ENCODE measurements at regions not wholly inside any gene's neighbourhood (a gene's known extent, or its start where the extent isn't known, plus 50 kb on each side); places are given as distances from the start of the nearest gene placed in this dataset.
A peak's percentile ranks its signal among the peaks of the same experiment; 100 is the strongest.

DNA sequence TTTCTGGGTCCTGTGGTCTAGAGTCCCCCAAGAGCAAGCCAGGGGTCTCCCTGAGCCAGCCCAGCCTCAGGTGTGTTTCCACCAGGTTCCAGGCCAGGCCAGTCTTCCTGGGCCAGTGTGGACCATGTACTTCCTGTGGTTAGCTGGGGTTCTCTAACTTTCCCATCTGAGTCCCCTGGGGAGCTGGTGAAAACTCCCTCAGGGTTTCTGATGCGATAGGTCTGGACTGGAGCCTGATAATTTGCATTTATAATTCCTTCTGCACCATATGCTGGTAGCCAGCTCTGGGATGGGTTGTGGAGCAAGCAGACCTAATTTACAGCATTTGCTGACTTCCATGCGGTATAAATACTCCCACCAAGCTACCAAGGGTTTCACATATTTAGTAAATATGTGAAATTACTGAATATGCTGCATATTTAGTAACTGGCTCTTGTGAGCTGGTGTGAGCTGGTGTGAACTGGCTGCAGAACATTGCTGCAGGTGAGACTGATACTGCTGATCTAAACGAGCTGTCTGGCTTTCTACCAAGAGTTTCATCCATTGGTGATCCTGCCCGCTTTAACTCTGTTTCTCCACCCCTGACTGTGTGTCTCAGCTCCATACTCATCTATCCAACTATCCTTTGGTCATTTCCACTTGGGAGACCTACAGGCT lies 62.6 kb downstream of the RIN2 start:
- Histone ChIP-seq H4K20me1 (ENCODE audit: insufficient read depth, low read length) (no peaks in the 10 kb centered on the region), H3K4me3 (ENCODE audit: insufficient read depth, low read depth, low read length) (no peak overlapping the region), H3K9me3 (ENCODE audit: insufficient read depth, low read depth, low read length) (no peaks in the 10 kb centered on the region), H3K79me2 (ENCODE audit: insufficient read depth, low read length) (no peaks in the 10 kb centered on the region), H3K36me3 (ENCODE audit: insufficient read depth, low read length) (no peaks in the 10 kb centered on the region), H3K4me1 (ENCODE audit: insufficient read depth, low read length) (peaks cover 17% of the 10 kb centered on the region), H3K4me2 (ENCODE audit: low read length) (no peak overlapping the region), H3K27ac (ENCODE audit: low read depth, low read length) (no peak overlapping the region), H3K9ac (ENCODE audit: low read length) (no peak overlapping the region), H3K27me3 (ENCODE audit: insufficient read depth, low read length) (no peaks in the 10 kb centered on the region), H2AFZ (ENCODE audit: low read depth, low read length) (no peak overlapping the region)
- no peak for FAIRE-seq
- DNase-seq (ENCODE audit: low read depth): no peak
- Mint-ChIP-seq H3K27ac (ENCODE audit: unreplicated experiment) (no peak overlapping the region), H3K36me3 (ENCODE audit: low read depth, unreplicated experiment) (peaks cover 28% of the 10 kb centered on the region), H3K9me3 (ENCODE audit: unreplicated experiment) (peaks cover 6% of the 10 kb centered on the region), H3K27me3 (ENCODE audit: low read depth, unreplicated experiment) (no peaks in the 10 kb centered on the region), H3K4me3 (ENCODE audit: unreplicated experiment) (no peak overlapping the region), H3K4me1 (ENCODE audit: low read depth, unreplicated experiment) (peaks cover 39% of the 10 kb centered on the region)
- TF ChIP-seq, protein P1, sequence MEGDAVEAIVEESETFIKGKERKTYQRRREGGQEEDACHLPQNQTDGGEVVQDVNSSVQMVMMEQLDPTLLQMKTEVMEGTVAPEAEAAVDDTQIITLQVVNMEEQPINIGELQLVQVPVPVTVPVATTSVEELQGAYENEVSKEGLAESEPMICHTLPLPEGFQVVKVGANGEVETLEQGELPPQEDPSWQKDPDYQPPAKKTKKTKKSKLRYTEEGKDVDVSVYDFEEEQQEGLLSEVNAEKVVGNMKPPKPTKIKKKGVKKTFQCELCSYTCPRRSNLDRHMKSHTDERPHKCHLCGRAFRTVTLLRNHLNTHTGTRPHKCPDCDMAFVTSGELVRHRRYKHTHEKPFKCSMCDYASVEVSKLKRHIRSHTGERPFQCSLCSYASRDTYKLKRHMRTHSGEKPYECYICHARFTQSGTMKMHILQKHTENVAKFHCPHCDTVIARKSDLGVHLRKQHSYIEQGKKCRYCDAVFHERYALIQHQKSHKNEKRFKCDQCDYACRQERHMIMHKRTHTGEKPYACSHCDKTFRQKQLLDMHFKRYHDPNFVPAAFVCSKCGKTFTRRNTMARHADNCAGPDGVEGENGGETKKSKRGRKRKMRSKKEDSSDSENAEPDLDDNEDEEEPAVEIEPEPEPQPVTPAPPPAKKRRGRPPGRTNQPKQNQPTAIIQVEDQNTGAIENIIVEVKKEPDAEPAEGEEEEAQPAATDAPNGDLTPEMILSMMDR (IDR thresholded peaks at IDR 0.05; ENCODE audit: insufficient read depth, low read depth, low read length): no peak
- no peak for TF ChIP-seq EZH2 (IDR thresholded peaks at IDR 0.05; ENCODE audit: insufficient read depth, low read length)

DNA sequence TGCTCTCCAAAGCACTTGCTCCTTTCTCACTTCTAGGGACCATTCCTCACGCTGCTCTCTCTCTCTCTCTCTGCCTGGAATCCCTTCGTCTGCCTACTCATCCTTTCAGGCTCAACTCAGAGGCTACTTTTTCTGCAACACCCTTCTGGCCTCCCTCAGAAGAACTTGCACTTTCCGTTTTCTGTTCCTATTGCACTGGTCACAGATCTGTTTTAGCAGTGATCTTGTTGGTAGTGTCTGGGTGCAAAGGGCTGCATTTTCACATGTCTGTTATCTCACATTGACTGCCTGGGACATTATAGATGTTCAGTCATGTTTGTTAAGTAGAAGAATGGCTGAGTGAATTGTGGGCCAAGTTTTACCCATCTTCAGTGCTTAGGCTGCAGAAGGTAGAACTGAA lies 63.5 kb downstream of the RIN2 start:
- Histone ChIP-seq H3K79me2 (ENCODE audit: insufficient read depth, low read length) (no peaks in the 10 kb centered on the region), H3K9ac (ENCODE audit: low read length) (no peak overlapping the region), H3K9me3 (ENCODE audit: insufficient read depth, low read depth, low read length) (no peaks in the 10 kb centered on the region), H3K27me3 (ENCODE audit: insufficient read depth, low read length) (no peaks in the 10 kb centered on the region), H3K4me3 (ENCODE audit: insufficient read depth, low read depth, low read length) (no peak overlapping the region), H3K4me1 (ENCODE audit: insufficient read depth, low read length) (peaks cover 9% of the 10 kb centered on the region), H3K4me2 (ENCODE audit: low read length) (no peak overlapping the region), H3K27ac (ENCODE audit: low read depth, low read length) (no peak overlapping the region), H2AFZ (ENCODE audit: low read depth, low read length) (no peak overlapping the region), H3K36me3 (ENCODE audit: insufficient read depth, low read length) (no peaks in the 10 kb centered on the region), H4K20me1 (ENCODE audit: insufficient read depth, low read length) (no peaks in the 10 kb centered on the region)
- Mint-ChIP-seq H3K27ac (ENCODE audit: unreplicated experiment) (peak overlapping the region; percentile 29), H3K27me3 (ENCODE audit: low read depth, unreplicated experiment) (no peaks in the 10 kb centered on the region), H3K9me3 (ENCODE audit: unreplicated experiment) (peaks cover 6% of the 10 kb centered on the region), H3K4me3 (ENCODE audit: unreplicated experiment) (no peak overlapping the region), H3K4me1 (ENCODE audit: low read depth, unreplicated experiment) (peaks cover 29% of the 10 kb centered on the region), H3K36me3 (ENCODE audit: low read depth, unreplicated experiment) (peaks cover 29% of the 10 kb centered on the region)
- TF ChIP-seq, protein P1 (IDR thresholded peaks at IDR 0.05; ENCODE audit: insufficient read depth, low read depth, low read length): no peak
- TF ChIP-seq EZH2 (IDR thresholded peaks at IDR 0.05; ENCODE audit: insufficient read depth, low read length): no peak
- DNase-seq (ENCODE audit: low read depth): no peak
- FAIRE-seq: no peak

DNA sequence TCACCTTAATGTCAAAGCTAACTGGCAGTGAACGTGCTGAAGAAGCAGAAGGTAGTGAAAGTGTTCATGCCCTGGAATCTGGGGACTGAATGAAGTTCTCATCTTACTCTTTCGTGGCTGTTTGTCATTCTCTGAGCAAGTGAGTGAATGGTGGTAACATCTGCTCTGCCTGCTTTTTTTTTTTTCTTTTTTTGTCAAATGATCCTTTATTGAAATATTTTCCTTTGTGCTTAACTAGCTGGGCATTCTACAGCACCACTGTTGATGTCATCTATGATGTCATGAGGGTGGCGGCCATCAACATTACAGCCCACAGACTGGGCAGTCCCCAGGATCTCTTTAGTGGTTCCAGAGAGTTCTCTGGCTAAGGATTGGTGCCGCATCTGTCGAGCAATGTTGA lies 65.2 kb downstream of the RIN2 start:
- H3K9me3 Mint-ChIP-seq (ENCODE audit: unreplicated experiment): peaks cover 6% of the 10 kb centered on the region
- no peaks in the 10 kb centered on the region for H4K20me1 ChIP-seq (ENCODE audit: insufficient read depth, low read length)
- H3K36me3 Mint-ChIP-seq (ENCODE audit: low read depth, unreplicated experiment): peaks cover 29% of the 10 kb centered on the region
- no peaks in the 10 kb centered on the region for H3K36me3 ChIP-seq (ENCODE audit: insufficient read depth, low read length)
- FAIRE-seq (no peak), DNase-seq (ENCODE audit: low read depth) (no peak)
- H3K79me2 ChIP-seq (ENCODE audit: insufficient read depth, low read length): no peaks in the 10 kb centered on the region
- no peak overlapping the region for H3K27ac ChIP-seq (ENCODE audit: low read depth, low read length)
- H3K4me2 ChIP-seq (ENCODE audit: low read length): no peak overlapping the region
- no peaks in the 10 kb centered on the region for H3K27me3 Mint-ChIP-seq (ENCODE audit: low read depth, unreplicated experiment)
- no peak overlapping the region for H3K4me3 ChIP-seq (ENCODE audit: insufficient read depth, low read depth, low read length)
- H3K4me1 ChIP-seq (ENCODE audit: insufficient read depth, low read length): peaks cover 10% of the 10 kb centered on the region
- no peak overlapping the region for H3K4me3 Mint-ChIP-seq (ENCODE audit: unreplicated experiment)
- H3K9ac ChIP-seq (ENCODE audit: low read length): no peak overlapping the region
- no peak for TF ChIP-seq EZH2 (IDR thresholded peaks at IDR 0.05; ENCODE audit: insufficient read depth, low read length)
- TF ChIP-seq, protein P1 (IDR thresholded peaks at IDR 0.05; ENCODE audit: insufficient read depth, low read depth, low read length): no peak
- no peaks in the 10 kb centered on the region for H3K9me3 ChIP-seq (ENCODE audit: insufficient read depth, low read depth, low read length)
- H2AFZ ChIP-seq (ENCODE audit: low read depth, low read length): no peak overlapping the region
- H3K27me3 ChIP-seq (ENCODE audit: insufficient read depth, low read length): no peaks in the 10 kb centered on the region
- H3K4me1 Mint-ChIP-seq (ENCODE audit: low read depth, unreplicated experiment): peaks cover 27% of the 10 kb centered on the region
- peak overlapping the region; percentile 15 for H3K27ac Mint-ChIP-seq (ENCODE audit: unreplicated experiment)
